ENCODE measurements at regions not wholly inside any gene's neighbourhood (a gene's known extent, or its start where the extent isn't known, plus 50 kb on each side); places are given as distances from the start of the nearest gene placed in this dataset.

DNA sequence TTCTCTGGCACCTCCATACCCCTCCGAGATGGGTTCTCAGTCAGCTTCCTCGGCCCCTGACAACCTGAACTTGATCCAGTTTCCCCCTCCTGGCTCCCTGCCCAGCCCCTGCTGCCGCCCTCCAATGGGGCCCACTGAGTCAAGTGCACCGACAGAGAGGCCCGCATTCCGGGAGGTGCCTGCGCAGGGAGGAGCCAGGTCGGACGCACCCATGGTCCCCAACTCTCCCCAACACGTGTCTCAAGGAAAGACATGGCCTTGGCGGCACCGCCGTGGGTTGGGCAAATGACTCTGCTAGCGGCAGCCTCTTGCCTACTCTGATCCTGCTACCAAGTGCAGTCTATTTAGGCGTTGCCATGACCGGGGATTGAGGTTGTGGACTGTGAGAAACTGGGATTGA lies 275.3 kb downstream of the SNX13 start:
- no peak overlapping the region for H3K27ac ChIP-seq
- TF ChIP-seq, protein P1, sequence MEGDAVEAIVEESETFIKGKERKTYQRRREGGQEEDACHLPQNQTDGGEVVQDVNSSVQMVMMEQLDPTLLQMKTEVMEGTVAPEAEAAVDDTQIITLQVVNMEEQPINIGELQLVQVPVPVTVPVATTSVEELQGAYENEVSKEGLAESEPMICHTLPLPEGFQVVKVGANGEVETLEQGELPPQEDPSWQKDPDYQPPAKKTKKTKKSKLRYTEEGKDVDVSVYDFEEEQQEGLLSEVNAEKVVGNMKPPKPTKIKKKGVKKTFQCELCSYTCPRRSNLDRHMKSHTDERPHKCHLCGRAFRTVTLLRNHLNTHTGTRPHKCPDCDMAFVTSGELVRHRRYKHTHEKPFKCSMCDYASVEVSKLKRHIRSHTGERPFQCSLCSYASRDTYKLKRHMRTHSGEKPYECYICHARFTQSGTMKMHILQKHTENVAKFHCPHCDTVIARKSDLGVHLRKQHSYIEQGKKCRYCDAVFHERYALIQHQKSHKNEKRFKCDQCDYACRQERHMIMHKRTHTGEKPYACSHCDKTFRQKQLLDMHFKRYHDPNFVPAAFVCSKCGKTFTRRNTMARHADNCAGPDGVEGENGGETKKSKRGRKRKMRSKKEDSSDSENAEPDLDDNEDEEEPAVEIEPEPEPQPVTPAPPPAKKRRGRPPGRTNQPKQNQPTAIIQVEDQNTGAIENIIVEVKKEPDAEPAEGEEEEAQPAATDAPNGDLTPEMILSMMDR (conservative IDR thresholded peaks at IDR 0.05): no peak

DNA sequence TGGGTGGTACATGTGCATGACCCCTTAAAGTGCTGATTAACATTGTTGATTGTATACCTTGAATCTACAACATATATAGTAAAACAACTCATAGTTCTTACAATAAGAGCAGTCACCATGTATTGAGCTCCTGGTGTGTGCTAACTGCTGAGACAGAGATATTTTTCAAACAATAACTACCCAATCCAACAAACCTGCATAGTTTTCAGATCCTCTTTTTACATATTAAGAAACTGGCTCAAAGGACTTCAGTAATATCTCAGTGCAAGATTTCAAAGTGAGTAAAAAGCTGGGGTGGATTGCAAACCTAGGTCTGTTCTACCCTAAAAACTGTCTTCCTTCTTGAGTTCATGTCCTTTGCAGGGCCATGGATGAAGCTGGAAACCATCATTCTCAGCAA lies 272.2 kb downstream of the SNX13 start:
- no peak overlapping the region for H3K27ac ChIP-seq

DNA sequence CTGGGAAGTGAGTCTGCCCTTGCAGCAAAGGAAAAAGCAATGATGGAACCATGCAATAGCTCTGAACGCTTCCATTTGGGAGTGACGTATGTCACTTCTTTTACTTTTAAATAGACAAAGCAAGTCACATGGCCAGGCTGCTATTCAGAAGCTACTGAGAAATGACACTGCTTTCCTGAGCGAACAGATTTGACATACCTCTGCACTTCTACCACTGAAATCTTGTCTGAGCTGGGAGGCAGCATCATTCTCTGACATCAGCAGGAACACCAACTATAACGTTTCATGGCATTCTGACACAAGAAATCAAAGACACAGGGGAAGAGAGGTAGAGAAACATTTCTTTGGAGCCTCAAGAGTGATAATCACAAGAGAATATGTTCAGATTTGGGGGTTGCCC lies 271.1 kb downstream of the SNX13 start:
- no peak overlapping the region for H3K27ac ChIP-seq
- TF ChIP-seq, protein P1 (conservative IDR thresholded peaks at IDR 0.05): no peak
- TF ChIP-seq ZFX (IDR thresholded peaks at IDR 0.05): no peak

More for the DNA sequence above, 272.2 kb downstream of the SNX13 start:
- no peak for TF ChIP-seq ZFX (IDR thresholded peaks at IDR 0.05)

DNA sequence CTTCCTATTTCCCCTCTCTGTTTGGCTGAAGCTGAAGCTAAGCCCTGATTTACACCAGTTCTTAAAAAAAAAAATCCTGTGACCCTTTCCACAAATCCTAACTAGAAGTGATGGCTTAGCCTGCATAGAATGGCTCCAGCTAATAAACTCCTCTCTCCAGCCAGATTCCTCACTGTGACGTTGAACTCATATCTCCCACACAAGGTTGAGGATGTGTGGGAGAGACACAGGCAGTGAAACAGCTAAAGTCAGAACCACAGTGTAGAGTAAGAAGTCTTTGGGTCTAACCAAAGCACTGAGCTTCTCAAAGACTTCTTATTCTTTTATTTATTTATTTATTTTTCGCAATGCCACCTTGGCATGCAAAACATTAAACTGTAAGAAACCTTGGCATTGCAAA lies 268.3 kb downstream of the SNX13 start:
- no peak overlapping the region for H3K27ac ChIP-seq
- no peak for TF ChIP-seq ZFX (IDR thresholded peaks at IDR 0.05)
- TF ChIP-seq, protein P1 (conservative IDR thresholded peaks at IDR 0.05): no peak

DNA sequence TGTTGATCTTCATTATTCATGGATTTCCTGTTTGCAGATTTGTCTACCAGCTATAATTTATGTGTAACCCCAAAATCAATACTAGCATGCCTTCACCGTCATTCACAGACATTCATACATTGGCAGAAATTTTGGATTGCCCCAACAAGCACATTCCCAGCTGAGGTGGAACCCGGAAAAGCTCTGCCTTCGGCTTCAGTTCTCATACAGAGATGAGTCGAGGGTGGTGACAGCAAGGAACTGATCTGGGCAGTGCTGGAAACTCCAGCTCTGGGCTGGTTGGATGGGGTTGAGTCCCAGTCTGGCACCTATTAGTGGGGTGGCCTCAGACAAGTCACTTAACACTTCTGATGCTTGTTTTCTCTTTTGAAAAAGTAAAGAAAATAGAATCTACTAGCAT lies 267.5 kb downstream of the SNX13 start:
- H3K27ac ChIP-seq: no peak overlapping the region
- TF ChIP-seq, protein P1 (conservative IDR thresholded peaks at IDR 0.05): no peak
- no peak for TF ChIP-seq ZFX (IDR thresholded peaks at IDR 0.05)

DNA sequence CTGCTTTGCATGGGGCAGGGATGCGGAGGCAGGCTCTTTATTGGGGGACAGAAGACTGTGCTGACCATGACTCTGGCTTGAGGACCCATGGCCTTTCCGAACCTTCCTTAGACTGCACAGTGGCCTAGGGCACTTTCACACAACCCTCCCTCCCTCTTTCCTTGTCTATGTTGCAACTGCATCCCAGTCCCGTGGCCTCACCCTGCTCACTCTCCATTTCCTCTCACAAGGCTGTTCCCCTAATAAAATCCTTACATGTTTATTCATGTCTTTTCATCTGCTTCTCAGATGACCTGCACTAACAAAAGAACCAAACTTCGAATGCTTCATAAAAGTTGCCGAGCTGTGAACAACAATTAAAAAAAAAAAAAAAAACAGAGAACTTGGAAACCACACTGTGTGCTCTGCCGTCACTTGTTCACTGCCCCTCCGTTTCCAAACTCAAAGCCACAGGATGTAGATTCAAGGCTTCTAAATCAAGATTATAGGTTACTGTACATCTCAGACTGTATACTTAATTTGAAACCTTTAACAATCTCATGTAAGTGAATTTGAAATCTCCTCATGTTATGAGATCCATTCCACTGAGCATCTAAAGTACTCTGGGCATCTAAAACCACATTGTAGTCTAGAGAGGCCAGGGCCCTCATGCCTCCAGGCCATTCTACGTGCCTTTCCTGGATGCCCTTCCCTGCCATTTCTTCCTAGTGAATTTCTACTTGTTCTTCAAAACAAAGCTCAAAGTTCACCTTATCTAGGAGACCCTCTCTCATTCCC lies 265.9 kb downstream of the SNX13 start:
- no peak overlapping the region for H3K27ac ChIP-seq
- no peak for TF ChIP-seq ZFX (IDR thresholded peaks at IDR 0.05)
- TF ChIP-seq, protein P1 (conservative IDR thresholded peaks at IDR 0.05): no peak

GRCh38 chr7:17674943-17675608 lies 265.2 kb downstream of the SNX13 start:
- no peak for TF ChIP-seq ZFX (IDR thresholded peaks at IDR 0.05)
- TF ChIP-seq, protein P1 (conservative IDR thresholded peaks at IDR 0.05): no peak
- no peak overlapping the region for H3K27ac ChIP-seq
